GM23248 (cell line): ENCODE measurements at regions not wholly inside any gene's neighbourhood (a gene's known extent, or its start where the extent isn't known, plus 50 kb on each side); places are given as distances from the start of the nearest gene placed in this dataset.

Experiments
- EZH2 ChIP-seq: fragments of 200-600 bp; sonication (generic); IDR thresholded peaks from 2 replicates; pipeline ENCODE4 v1.6.1; 2018; ENCODE audit warnings: antibody characterized with exemption, mild to moderate bottlenecking; ENCODE audit not compliant: insufficient read depth, poor library complexity, severe bottlenecking
- EZH2phosphoT487 ChIP-seq: fragments of 200-600 bp; sonication (generic); IDR thresholded peaks from 2 replicates; pipeline ENCODE4 v1.6.1; 2018; ENCODE audit warnings: antibody characterized with exemption, moderate library complexity, mild to moderate bottlenecking, low read depth; ENCODE audit not compliant: insufficient read depth

DNA sequence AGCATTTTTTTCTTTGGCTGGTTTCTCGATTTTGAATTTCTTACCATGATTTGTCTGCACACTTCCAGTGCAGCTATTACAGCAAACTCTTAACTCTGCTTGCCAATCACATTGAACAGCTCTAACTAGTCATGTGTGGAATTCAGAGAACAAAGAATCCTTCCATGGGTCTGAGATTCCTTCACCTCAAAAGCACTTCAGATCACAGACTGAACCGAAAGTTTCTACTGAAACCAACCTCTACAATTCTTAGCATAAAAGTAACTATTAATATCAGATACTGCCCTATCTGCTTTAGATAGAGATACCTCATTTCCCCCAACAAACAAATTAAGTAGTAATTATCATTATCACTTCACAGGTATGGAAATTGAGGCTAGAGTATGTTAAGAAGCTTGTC is 56.5 kb upstream of the SP4 start:
- TF ChIP-seq EZH2phosphoT487, result no peak
- no peak for TF ChIP-seq EZH2
